ENCODE measurements at regions not wholly inside any gene's neighbourhood (a gene's known extent, or its start where the extent isn't known, plus 50 kb on each side); places are given as distances from the start of the nearest gene placed in this dataset.
"Not testable (repeated sequence)": the region's sequence is repeated elsewhere in the genome, so short reads cannot be mapped to it uniquely, and the experiment has no call there.

DNA sequence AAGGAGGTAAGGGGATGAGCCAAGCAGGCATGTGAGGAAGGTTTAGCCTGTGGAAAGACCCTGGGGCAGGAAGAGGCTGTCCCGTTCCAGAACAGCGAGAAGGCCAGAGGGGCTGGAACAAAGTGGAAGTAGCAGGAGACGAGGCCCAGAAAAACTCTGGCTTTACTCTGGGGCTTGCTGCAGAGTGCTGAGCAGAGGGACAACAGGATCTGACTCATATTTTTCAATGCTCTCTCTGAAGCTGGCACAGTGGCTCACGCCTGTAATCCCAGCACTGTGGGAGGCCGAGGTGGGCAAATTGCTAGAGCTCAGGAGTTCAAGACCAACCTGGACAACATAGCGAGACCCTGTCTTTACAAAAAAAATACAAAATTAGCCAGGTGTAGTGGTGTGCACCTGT is 52.4 kb upstream of the PAX7 start:
- DNase-seq (ENCODE audit: low read depth in 2 of 2), result no peak
- TF ChIP-seq, protein P1, sequence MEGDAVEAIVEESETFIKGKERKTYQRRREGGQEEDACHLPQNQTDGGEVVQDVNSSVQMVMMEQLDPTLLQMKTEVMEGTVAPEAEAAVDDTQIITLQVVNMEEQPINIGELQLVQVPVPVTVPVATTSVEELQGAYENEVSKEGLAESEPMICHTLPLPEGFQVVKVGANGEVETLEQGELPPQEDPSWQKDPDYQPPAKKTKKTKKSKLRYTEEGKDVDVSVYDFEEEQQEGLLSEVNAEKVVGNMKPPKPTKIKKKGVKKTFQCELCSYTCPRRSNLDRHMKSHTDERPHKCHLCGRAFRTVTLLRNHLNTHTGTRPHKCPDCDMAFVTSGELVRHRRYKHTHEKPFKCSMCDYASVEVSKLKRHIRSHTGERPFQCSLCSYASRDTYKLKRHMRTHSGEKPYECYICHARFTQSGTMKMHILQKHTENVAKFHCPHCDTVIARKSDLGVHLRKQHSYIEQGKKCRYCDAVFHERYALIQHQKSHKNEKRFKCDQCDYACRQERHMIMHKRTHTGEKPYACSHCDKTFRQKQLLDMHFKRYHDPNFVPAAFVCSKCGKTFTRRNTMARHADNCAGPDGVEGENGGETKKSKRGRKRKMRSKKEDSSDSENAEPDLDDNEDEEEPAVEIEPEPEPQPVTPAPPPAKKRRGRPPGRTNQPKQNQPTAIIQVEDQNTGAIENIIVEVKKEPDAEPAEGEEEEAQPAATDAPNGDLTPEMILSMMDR (IDR thresholded peaks at IDR 0.05; ENCODE audit: low read depth, low read length), result no peak
- no peak overlapping the region for H3K4me3 ChIP-seq (replicated peaks in 1 of 2; ENCODE audit: low read depth in 2 of 2, low read length in 2 of 2)

DNA sequence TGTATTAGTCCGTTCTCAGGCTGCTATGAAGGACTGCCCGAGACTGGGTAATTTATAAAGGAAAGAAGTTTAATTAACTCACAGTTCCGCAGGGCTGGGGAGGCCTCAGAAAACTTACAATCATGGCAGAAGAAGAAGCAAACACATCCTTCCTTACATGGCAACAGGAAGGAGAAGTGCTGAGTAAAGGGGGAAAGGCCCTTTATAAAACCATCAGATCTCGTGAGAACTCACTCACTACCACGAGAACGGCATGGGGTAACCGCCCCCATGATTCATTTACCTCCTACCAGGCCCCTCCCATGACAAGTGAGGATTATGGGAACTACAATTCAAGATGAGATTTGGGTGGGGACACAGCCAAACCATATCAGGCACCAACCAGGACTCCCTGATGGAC is 51.4 kb upstream of the PAX7 start:
- not testable (repeated sequence) for H3K4me3 ChIP-seq (replicated peaks in 1 of 2; ENCODE audit: low read depth in 2 of 2, low read length in 2 of 2)
- peak in 1 of 2 donors; percentile 14 for DNase-seq (ENCODE audit: low read depth in 2 of 2)

DNA sequence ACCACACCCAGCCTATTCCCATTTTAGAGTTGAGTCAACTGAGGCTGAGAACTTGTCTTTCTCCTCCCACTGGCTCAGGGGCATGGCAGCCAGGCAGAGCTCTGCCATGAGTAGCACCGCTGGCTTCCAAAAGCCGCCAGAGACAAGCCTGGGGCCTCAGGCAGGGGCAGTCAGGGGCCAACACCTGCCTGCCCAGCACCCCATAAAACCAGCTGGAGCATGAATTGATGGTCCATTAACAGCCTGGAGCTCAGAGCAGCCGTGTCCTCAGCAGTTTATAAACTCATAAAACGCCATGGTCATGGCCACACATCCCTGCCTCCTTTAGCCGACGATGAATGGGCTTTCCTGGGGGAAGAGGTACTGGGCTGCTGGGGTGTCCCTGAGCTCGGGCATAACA is 50.6 kb upstream of the PAX7 start:
- no peak for DNase-seq (ENCODE audit: low read depth in 2 of 2)
- no peak overlapping the region for H3K4me3 ChIP-seq (replicated peaks in 1 of 2; ENCODE audit: low read depth in 2 of 2, low read length in 2 of 2)
- TF ChIP-seq, protein P1 (IDR thresholded peaks at IDR 0.05; ENCODE audit: low read depth, low read length), result no peak

DNA sequence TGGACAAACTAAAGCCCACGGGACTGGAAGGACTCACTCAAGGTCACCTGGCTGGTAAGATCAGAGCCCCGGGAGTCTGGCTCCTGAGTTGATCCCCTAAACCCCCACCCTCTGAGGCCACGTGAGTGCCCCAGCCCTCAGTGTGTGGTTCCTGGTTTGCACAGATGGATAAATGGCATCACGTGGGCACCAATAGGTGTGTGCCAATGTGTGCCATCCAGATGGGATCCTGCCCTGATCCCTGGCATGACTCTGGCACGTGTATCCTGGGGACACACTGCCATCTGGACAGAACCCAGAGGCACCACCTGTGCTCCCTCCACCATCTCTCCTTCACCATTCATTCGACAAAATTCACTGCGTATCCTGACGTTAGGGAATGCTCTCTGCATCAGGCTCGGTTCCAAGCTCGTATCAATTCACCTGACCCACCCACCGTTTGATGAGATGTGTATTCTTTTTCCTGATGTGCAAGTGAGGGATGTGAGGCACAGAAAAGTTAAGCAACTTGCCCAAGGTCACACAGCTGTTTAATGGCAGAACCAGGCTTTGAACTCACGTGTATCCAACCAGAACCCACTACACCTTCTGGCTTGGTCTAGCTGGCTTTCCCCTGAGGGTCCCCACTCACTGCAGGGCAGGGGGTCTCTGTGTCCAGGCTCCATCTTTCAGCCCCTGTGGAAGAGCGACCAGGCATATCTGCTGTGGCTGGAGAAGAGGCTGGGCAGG is 49.8 kb upstream of the PAX7 start:
- TF ChIP-seq, protein P1 (IDR thresholded peaks at IDR 0.05; ENCODE audit: low read depth, low read length), result no peak
- no peak for DNase-seq (ENCODE audit: low read depth in 2 of 2)
- H3K4me3 ChIP-seq (replicated peaks in 1 of 2; ENCODE audit: low read depth in 2 of 2, low read length in 2 of 2), result no peak overlapping the region
